Prostate gland (tissue), 2 donors: ENCODE measurements at regions not wholly inside any gene's neighbourhood (a gene's known extent, or its start where the extent isn't known, plus 50 kb on each side); places are given as distances from the start of the nearest gene placed in this dataset.

Experiments used
- DNase-seq: peaks from one replicate; pipeline ENCODE4 v3.0.0-alpha.2; 2019; ENCODE audit warnings: low spot score
- H3K27ac ChIP-seq, 2 donors: fragments of 200-600 bp; sonication (generic); 2 replicates each; pipeline ENCODE4 v1.5.1; 2017 to 2019
- H3K27me3 ChIP-seq: fragments of 200-600 bp; sonication (generic); replicated peaks from 2 replicates; pipeline ENCODE4 v1.5.1; 2019; ENCODE audit not compliant: insufficient read depth
- H3K36me3 ChIP-seq, 2 donors: fragments of 200-600 bp; sonication (generic); 1 replicate in 1 of 2; 2 replicates in 1 of 2; pipeline versions ENCODE4 v1.5.1 to v1.8.1; 2017 to 2019
- H3K4me1 ChIP-seq: fragments of 200-600 bp; sonication (generic); replicated peaks from 2 replicates; pipeline ENCODE4 v1.5.1; 2019
- H3K4me3 ChIP-seq, 2 donors: fragments of 200-600 bp; sonication (generic); 2 replicates each; pipeline ENCODE4 v1.5.1; 2017 to 2019
- H3K9me3 ChIP-seq: fragments of 200-600 bp; sonication (generic); 2 replicates; pipeline ENCODE4 v1.5.1; 2017
- POLR2A ChIP-seq: fragments of 450-650 bp; IDR thresholded peaks from one replicate; pipeline ENCODE4 v1.6.1; 2016; ENCODE audit warnings: antibody characterized with exemption, mild to moderate bottlenecking
- POLR2AphosphoS5 ChIP-seq: sonication (generic); formaldehyde crosslinking; IDR thresholded peaks from one replicate; pipeline ENCODE4 v1.6.1; 2017; ENCODE audit warnings: antibody characterized with exemption
- WGBS: methylation state at CpG from one replicate; pipeline ENCODE4 v1.1.5; 2018; 5-methylcytosine and 5-hydroxymethylcytosine counted together
- intact Hi-C: fragments of 100-400 bp; cut with DNase I; formaldehyde crosslinking; loops from one replicate; pipeline ENCODE4 v1.14.2; 2022
- TF ChIP-seq, protein P1 (sequence below), 4 experiments: fragments of 200-600 bp in 2 of 4; fragments of 450-650 bp in 2 of 4; sonication (generic) in 2 of 4; IDR thresholded peaks; 1 replicate in 3 of 4; 2 replicates in 1 of 4; pipeline ENCODE4 v1.5.1; 2016 to 2019; ENCODE audit warnings: antibody characterized with exemption in 4 of 4, mild to moderate bottlenecking in 2 of 4, moderate library complexity in 2 of 4

DNA sequence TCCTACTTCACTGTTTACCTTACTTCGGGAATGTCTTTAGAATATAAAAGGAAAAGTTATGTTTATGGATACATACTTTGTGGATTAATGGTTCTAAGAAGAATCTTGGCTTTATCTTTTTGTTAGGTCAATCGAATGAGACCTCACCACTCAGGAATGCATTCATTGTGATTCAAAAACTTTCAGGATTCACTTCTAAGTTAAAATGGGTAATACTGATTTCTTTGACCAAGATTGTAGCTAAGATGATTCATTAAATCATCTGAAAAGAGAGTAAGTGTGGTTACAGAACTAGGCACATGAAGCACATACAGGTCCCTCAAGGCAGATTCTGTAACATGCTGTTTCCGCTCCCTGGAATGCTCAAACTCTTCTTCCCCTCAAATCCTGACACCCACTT is 716.4 kb downstream of the KCNA4 start:
- no peak for TF ChIP-seq POLR2AphosphoS5
- TF ChIP-seq POLR2A, result no peak
- TF ChIP-seq, protein P1, sequence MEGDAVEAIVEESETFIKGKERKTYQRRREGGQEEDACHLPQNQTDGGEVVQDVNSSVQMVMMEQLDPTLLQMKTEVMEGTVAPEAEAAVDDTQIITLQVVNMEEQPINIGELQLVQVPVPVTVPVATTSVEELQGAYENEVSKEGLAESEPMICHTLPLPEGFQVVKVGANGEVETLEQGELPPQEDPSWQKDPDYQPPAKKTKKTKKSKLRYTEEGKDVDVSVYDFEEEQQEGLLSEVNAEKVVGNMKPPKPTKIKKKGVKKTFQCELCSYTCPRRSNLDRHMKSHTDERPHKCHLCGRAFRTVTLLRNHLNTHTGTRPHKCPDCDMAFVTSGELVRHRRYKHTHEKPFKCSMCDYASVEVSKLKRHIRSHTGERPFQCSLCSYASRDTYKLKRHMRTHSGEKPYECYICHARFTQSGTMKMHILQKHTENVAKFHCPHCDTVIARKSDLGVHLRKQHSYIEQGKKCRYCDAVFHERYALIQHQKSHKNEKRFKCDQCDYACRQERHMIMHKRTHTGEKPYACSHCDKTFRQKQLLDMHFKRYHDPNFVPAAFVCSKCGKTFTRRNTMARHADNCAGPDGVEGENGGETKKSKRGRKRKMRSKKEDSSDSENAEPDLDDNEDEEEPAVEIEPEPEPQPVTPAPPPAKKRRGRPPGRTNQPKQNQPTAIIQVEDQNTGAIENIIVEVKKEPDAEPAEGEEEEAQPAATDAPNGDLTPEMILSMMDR (IDR thresholded peaks at IDR 0.05), result no peak
- H3K9me3 ChIP-seq, result no peaks in the 10 kb centered on the region
- H3K27me3 ChIP-seq, result no peaks in the 10 kb centered on the region
- no peak overlapping the region for H3K4me3 ChIP-seq
- 59% methylated on average over 3 of the region's 3 CpGs for WGBS
- no peaks in the 10 kb centered on the region for H3K4me1 ChIP-seq
- H3K36me3 ChIP-seq, result no peaks in the 10 kb centered on the region
- DNase-seq, result no peak
- intact Hi-C loops, result no loop called here
- no peak overlapping the region for H3K27ac ChIP-seq

DNA sequence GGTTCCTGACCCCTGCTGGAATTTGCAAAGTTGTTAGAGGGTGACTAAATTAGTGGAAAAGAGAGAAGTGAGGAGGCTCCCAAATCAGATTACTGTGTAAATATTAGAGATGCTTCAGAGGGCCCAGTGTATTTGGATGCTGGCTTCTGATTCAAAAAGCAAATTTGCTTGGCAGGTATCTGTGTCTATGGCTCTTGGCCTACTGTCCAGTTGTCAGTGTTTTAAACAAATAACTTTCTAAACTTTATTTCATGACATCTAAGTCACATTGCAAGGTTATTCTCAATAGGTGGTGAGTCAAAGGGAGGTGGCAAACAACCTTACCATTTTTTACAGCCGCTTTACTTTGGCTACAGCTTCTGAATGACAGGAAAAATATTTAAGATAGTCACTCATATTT is 720.1 kb downstream of the KCNA4 start:
- H3K4me1 ChIP-seq, result no peaks in the 10 kb centered on the region
- no peak overlapping the region for H3K27ac ChIP-seq
- H3K36me3 ChIP-seq, result no peaks in the 10 kb centered on the region
- TF ChIP-seq POLR2A (no peak), POLR2AphosphoS5 (no peak)
- TF ChIP-seq, protein P1 (IDR thresholded peaks at IDR 0.05), result no peak
- no peak overlapping the region for H3K4me3 ChIP-seq
- H3K27me3 ChIP-seq, result no peaks in the 10 kb centered on the region
- H3K9me3 ChIP-seq, result no peaks in the 10 kb centered on the region
- intact Hi-C loops, result no loop called here
- 94% methylated on average over 1 of the region's 1 CpG for WGBS
- no peak for DNase-seq

DNA sequence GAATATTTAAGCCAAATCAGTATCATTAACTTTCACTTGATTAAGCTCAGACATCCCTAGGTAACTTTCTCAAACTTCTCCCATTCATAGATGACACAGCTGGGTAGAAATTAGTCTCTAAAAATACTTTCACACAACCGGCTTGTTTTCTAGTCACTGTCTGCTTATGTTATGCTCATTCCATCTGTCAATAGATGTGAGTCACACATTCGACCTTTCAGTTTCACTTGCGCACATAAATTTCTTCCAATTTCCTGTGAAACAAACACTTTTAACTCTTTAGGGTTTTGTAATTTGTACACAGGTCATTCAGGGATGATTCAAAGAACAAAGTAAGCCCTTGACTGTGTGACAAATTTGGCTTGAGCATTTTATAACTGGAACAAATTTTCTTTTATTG is 723.0 kb downstream of the KCNA4 start:
- intact Hi-C loops, result no loop called here
- no peak for TF ChIP-seq POLR2A
- Histone ChIP-seq H3K36me3 (no peaks in the 10 kb centered on the region), H3K9me3 (no peaks in the 10 kb centered on the region), H3K27me3 (no peaks in the 10 kb centered on the region), H3K4me3 (no peak overlapping the region), H3K27ac (no peak overlapping the region), H3K4me1 (no peaks in the 10 kb centered on the region)
- 32% methylated on average over 3 of the region's 3 CpGs for WGBS
- no peak for DNase-seq

DNA sequence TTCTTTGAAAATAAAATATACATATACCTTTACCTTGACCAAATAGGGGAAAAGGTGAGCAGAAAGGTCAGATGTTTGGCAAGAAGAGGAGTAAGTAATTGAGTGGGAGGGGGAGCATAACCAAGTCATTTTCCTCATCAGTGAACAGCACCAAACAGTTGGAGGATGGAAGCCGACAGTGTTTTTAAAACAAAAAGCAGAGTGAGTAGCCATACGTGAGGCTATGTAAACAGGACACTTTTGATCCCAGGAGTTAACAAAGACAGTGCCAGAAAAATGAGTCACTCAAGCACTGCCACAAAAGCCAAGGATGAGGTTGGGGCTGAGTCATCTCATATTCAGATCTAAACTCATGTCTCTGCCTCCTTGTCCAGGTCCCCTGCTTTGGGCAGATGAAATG is 734.7 kb downstream of the KCNA4 start:
- no peak overlapping the region for H3K4me3 ChIP-seq
- WGBS, result 17% methylated on average over 2 of the region's 2 CpGs
- no peaks in the 10 kb centered on the region for H3K27me3 ChIP-seq
- intact Hi-C loops, result no loop called here
- H3K4me1 ChIP-seq, result no peaks in the 10 kb centered on the region
- H3K27ac ChIP-seq, result no peak overlapping the region
- DNase-seq, result no peak
- H3K9me3 ChIP-seq, result no peaks in the 10 kb centered on the region
- H3K36me3 ChIP-seq, result no peaks in the 10 kb centered on the region
- no peak for TF ChIP-seq POLR2A
- TF ChIP-seq POLR2AphosphoS5, result no peak
- TF ChIP-seq, protein P1 (IDR thresholded peaks at IDR 0.05), result no peak

DNA sequence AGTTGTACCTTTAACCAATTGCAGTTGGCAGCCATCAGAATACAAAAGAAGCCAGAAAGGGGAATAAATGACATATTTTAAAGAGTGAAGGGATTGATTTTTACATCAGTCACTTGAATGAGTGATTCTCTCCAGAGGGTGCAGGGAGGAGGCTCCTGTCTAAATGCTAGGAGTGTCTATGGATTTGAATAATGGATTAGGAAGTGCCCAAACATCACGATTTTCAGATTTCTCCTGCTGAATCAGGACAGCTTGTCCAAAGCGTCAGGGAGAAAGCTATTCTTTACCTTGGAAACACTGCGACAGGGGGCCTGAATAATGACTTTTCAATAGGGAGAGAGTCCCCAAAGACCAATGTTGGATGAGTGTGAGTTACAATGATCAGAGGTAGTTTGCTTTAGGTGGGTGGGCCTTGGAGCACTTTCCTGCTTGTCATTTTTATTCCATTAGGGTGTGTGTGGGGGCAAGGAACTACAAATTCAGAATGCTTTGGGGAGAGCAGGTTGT is 735.5 kb downstream of the KCNA4 start:
- Histone ChIP-seq H3K36me3 (no peaks in the 10 kb centered on the region), H3K27ac (no peak overlapping the region), H3K4me3 (no peak overlapping the region), H3K9me3 (no peaks in the 10 kb centered on the region), H3K27me3 (no peaks in the 10 kb centered on the region), H3K4me1 (no peaks in the 10 kb centered on the region)
- intact Hi-C loops, result no loop called here
- no peak for DNase-seq
- TF ChIP-seq POLR2AphosphoS5, result no peak
- TF ChIP-seq, protein P1 (IDR thresholded peaks at IDR 0.05), result no peak
- no peak for TF ChIP-seq POLR2A
- 67% methylated on average over 3 of the region's 3 CpGs for WGBS
